ENCODE measurements at regions not wholly inside any gene's neighbourhood (a gene's known extent, or its start where the extent isn't known, plus 50 kb on each side); places are given as distances from the start of the nearest gene placed in this dataset.

GRCh38 chr2:136206613-136207012 is 88.7 kb upstream of the CXCR4 start:
- TF ChIP-seq CTCF (IDR thresholded peaks at IDR 0.05; ENCODE audit: low read length) (no peak), EZH2 (IDR thresholded peaks at IDR 0.05; ENCODE audit: borderline replicate concordance, low read length) (no peak)
